H9 (cell line): ENCODE measurements at regions not wholly inside any gene's neighbourhood (a gene's known extent, or its start where the extent isn't known, plus 50 kb on each side); places are given as distances from the start of the nearest gene placed in this dataset.
"Not testable (repeated sequence)": the region's sequence is repeated elsewhere in the genome, so short reads cannot be mapped to it uniquely, and the experiment has no call there.

ENCODE experiments used
- DNase-seq: peaks from one replicate; pipeline ENCODE4 v3.0.0-alpha.2; 2017
- H2AFZ ChIP-seq: one replicate; pipeline ENCODE4 v1.6.1; 2013; ENCODE audit warnings: mild to moderate bottlenecking, low read length, control low read depth, moderate library complexity
- H2AK5ac ChIP-seq: 2 replicates; pipeline ENCODE4 v1.6.1; 2013; ENCODE audit warnings: low read length, control low read depth, mixed read lengths; ENCODE audit not compliant: insufficient read length
- H2BK120ac ChIP-seq: one replicate; pipeline ENCODE4 v1.6.1; 2013; ENCODE audit warnings: low read depth, mild to moderate bottlenecking, low read length, control low read depth, inconsistent platforms; ENCODE audit not compliant: poor library complexity, severe bottlenecking
- H2BK12ac ChIP-seq: 2 replicates; pipeline ENCODE4 v1.6.1; 2013; ENCODE audit warnings: low read length, control low read depth, mixed read lengths, low read depth; ENCODE audit not compliant: insufficient read length
- H2BK15ac ChIP-seq: 2 replicates; pipeline ENCODE4 v1.6.1; 2013; ENCODE audit warnings: low read depth, low read length, control low read depth
- H2BK20ac ChIP-seq: one replicate; pipeline ENCODE4 v1.6.1; 2013; ENCODE audit warnings: low read depth, mild to moderate bottlenecking, low read length, control low read depth, inconsistent platforms; ENCODE audit not compliant: poor library complexity, severe bottlenecking
- H2BK5ac ChIP-seq: 2 replicates; pipeline ENCODE4 v1.6.1; 2013; ENCODE audit warnings: low read length, control low read depth, mixed read lengths; ENCODE audit not compliant: insufficient read length
- H3K14ac ChIP-seq: 2 replicates; pipeline ENCODE4 v1.6.1; 2013; ENCODE audit warnings: low read length, control low read depth; ENCODE audit not compliant: insufficient read depth
- H3K18ac ChIP-seq: 2 replicates; pipeline ENCODE4 v1.6.1; 2013; ENCODE audit warnings: low read depth, mild to moderate bottlenecking, mixed read lengths, low read length, control low read depth; ENCODE audit not compliant: insufficient read length
- H3K23ac ChIP-seq: 2 replicates; pipeline ENCODE4 v1.6.1; 2013; ENCODE audit warnings: low read length, control low read depth, mixed read lengths, low read depth; ENCODE audit not compliant: insufficient read length
- H3K23me2 ChIP-seq: 2 replicates; pipeline ENCODE4 v1.6.1; 2013; ENCODE audit warnings: low read depth, mild to moderate bottlenecking, mixed read lengths, low read length, control low read depth; ENCODE audit not compliant: insufficient read length, poor library complexity, severe bottlenecking
- H3K27ac ChIP-seq: 2 replicates; pipeline ENCODE4 v1.5.1; 2013; ENCODE audit warnings: low read length, control low read depth, mixed read lengths, low read depth; ENCODE audit not compliant: insufficient read length
- H3K27me3 ChIP-seq: 2 replicates; pipeline ENCODE4 v1.6.1; 2013; ENCODE audit warnings: low read length, control low read depth, inconsistent platforms; ENCODE audit not compliant: insufficient read depth
- H3K4ac ChIP-seq: 2 replicates; pipeline ENCODE4 v1.6.1; 2013; ENCODE audit warnings: low read depth, mild to moderate bottlenecking, control low read depth, inconsistent platforms, low read length, moderate library complexity
- H3K4me1 ChIP-seq: 2 replicates; pipeline ENCODE4 v1.6.1; 2013; ENCODE audit warnings: low read length, control low read depth, inconsistent platforms; ENCODE audit not compliant: insufficient read depth
- H3K4me2 ChIP-seq: 2 replicates; pipeline ENCODE4 v1.6.1; 2013; ENCODE audit warnings: low read length, control low read depth, mixed read lengths; ENCODE audit not compliant: insufficient read length, insufficient read depth
- H3K56ac ChIP-seq: 2 replicates; pipeline ENCODE4 v1.6.1; 2013; ENCODE audit warnings: low read depth, mild to moderate bottlenecking, mixed read lengths, low read length, control low read depth; ENCODE audit not compliant: insufficient read length
- H3K79me1 ChIP-seq: 2 replicates; pipeline ENCODE4 v1.6.1; 2013; ENCODE audit warnings: low read depth, mild to moderate bottlenecking, moderate library complexity, low read length, control low read depth, inconsistent platforms; ENCODE audit not compliant: insufficient read depth, poor library complexity, severe bottlenecking
- H3K79me2 ChIP-seq: 2 replicates; pipeline ENCODE4 v1.6.1; 2013; ENCODE audit warnings: low read length, control low read depth, inconsistent platforms; ENCODE audit not compliant: insufficient read depth
- H3K9ac ChIP-seq: 2 replicates; pipeline ENCODE4 v1.6.1; 2013; ENCODE audit warnings: low read length, control low read depth, mixed read lengths; ENCODE audit not compliant: insufficient read length; ENCODE audit errors: extremely low read depth
- H3K9me3 ChIP-seq: one replicate; pipeline ENCODE4 v1.6.1; 2013; ENCODE audit warnings: low read depth, low read length, inconsistent platforms; ENCODE audit not compliant: control insufficient read depth
- H3T11ph ChIP-seq: one replicate; pipeline ENCODE4 v1.6.1; 2013; ENCODE audit warnings: mild to moderate bottlenecking, low read length, control low read depth, inconsistent platforms
- H4K20me1 ChIP-seq: one replicate; pipeline ENCODE4 v1.6.1; 2013; ENCODE audit not compliant: control insufficient read depth, insufficient read length, insufficient read depth
- H4K5ac ChIP-seq: 2 replicates; pipeline ENCODE4 v1.6.1; 2013; ENCODE audit warnings: low read depth, mild to moderate bottlenecking, mixed read lengths, low read length, control low read depth; ENCODE audit not compliant: insufficient read length
- H4K8ac ChIP-seq: replicated peaks from 2 replicates; pipeline ENCODE4 v1.6.1; 2013; ENCODE audit warnings: low read length, control low read depth, mixed read lengths, low read depth; ENCODE audit not compliant: insufficient read length
- H4K91ac ChIP-seq: 2 replicates; pipeline ENCODE4 v1.6.1; 2013; ENCODE audit warnings: low read depth, mild to moderate bottlenecking, moderate library complexity, mixed read lengths, low read length, control low read depth; ENCODE audit not compliant: insufficient read length
- H3K27ac Mint-ChIP-seq, 3 experiments: 2 replicates in 2 of 3; 3 replicates in 1 of 3; pipeline ENCODE4 v1.8.0; 2020 to 2021; ENCODE audit warnings: mixed read lengths in 3 of 3, mild to moderate bottlenecking in 1 of 3, moderate library complexity in 1 of 3
- H3K27me3 Mint-ChIP-seq: 2 replicates; pipeline ENCODE4 v1.8.0; 2021; ENCODE audit warnings: low read depth, mild to moderate bottlenecking, moderate library complexity, mixed read lengths
- H3K36me3 Mint-ChIP-seq, 3 experiments: 2 replicates in 2 of 3; 3 replicates in 1 of 3; pipeline ENCODE4 v1.8.0; 2020 to 2021; ENCODE audit warnings: low read depth in 3 of 3, mixed read lengths in 3 of 3; ENCODE audit not compliant: insufficient read depth in 1 of 3
- H3K4me1 Mint-ChIP-seq, 2 experiments: 2 replicates each; pipeline ENCODE4 v1.8.0; 2020; ENCODE audit warnings: mixed read lengths in 2 of 2
- H3K4me3 Mint-ChIP-seq, 2 experiments: 2 replicates in 1 of 2; 3 replicates in 1 of 2; pipeline ENCODE4 v1.8.0; 2020 to 2021; ENCODE audit warnings: mild to moderate bottlenecking in 2 of 2, mixed read lengths in 2 of 2, moderate library complexity in 1 of 2
- H3K9me3 Mint-ChIP-seq, 2 experiments: 2 replicates in 1 of 2; 3 replicates in 1 of 2; pipeline ENCODE4 v1.8.0; 2020; ENCODE audit warnings: mild to moderate bottlenecking in 2 of 2, mixed read lengths in 2 of 2, moderate library complexity in 1 of 2
- CTCF ChIP-seq: fragments of 200-600 bp; sonication (generic); conservative IDR thresholded peaks from 3 replicates; pipeline ENCODE4 v1.8.0; 2021; ENCODE audit warnings: antibody characterized with exemption, mild to moderate bottlenecking
- WGBS: extraction: QIAGEN DNeasy Blood & Tissue Kit; methylation state at CpG from one replicate; pipeline ENCODE4 v1.1.7; 2013; ENCODE audit warnings: missing lambda C conversion rate, low lambda C conversion rate, mixed read lengths; ENCODE audit not compliant: insufficient read length; ENCODE audit errors: extremely low coverage; 5-methylcytosine and 5-hydroxymethylcytosine counted together

GRCh38 chr6:115511771-115512170 is 548.9 kb downstream of the FRK start:
- TF ChIP-seq CTCF = no peak
- H2BK20ac ChIP-seq = no peak overlapping the region
- no peaks in the 10 kb centered on the region for H3K79me1 ChIP-seq
- no peak overlapping the region for H3K4ac ChIP-seq
- no peak overlapping the region for H2AK5ac ChIP-seq
- no peak overlapping the region for H4K8ac ChIP-seq
- H3K9ac ChIP-seq = no peak overlapping the region
- no peak overlapping the region for H2BK12ac ChIP-seq
- no peak overlapping the region for H3K4me2 ChIP-seq
- no peak overlapping the region for H4K91ac ChIP-seq
- no peaks in the 10 kb centered on the region for H3K23me2 ChIP-seq
- H3K27me3 Mint-ChIP-seq = no peaks in the 10 kb centered on the region
- H3K4me1 ChIP-seq = no peaks in the 10 kb centered on the region
- no peak for DNase-seq
- H2AFZ ChIP-seq = peak overlapping the region; percentile 32
- no peak overlapping the region for H3T11ph ChIP-seq
- no peaks in the 10 kb centered on the region for H3K9me3 ChIP-seq
- no peaks in the 10 kb centered on the region for H3K27me3 ChIP-seq
- H3K36me3 Mint-ChIP-seq = no peaks in the 10 kb centered on the region
- H2BK5ac ChIP-seq = no peak overlapping the region
- H3K27ac Mint-ChIP-seq = no peak overlapping the region
- H4K20me1 ChIP-seq = no peaks in the 10 kb centered on the region
- H3K14ac ChIP-seq = no peak overlapping the region
- H3K4me3 Mint-ChIP-seq = no peak overlapping the region
- no peak overlapping the region for H2BK120ac ChIP-seq
- H4K5ac ChIP-seq = no peak overlapping the region
- H3K79me2 ChIP-seq = no peaks in the 10 kb centered on the region
- H3K23ac ChIP-seq = no peak overlapping the region
- no peak overlapping the region for H3K27ac ChIP-seq
- H3K18ac ChIP-seq = no peak overlapping the region
- no peaks in the 10 kb centered on the region for H3K9me3 Mint-ChIP-seq
- H2BK15ac ChIP-seq = no peak overlapping the region
- no peak overlapping the region for H3K56ac ChIP-seq
- peaks cover 3 to 12% of the 10 kb centered on the region in 2 experiments; a peak in 3 of 4 replicates for H3K4me1 Mint-ChIP-seq

- not testable (repeated sequence) for H2BK12ac ChIP-seq, H4K5ac ChIP-seq, H3K36me3 Mint-ChIP-seq, H3K9me3 ChIP-seq, H3K27me3 Mint-ChIP-seq, H4K8ac ChIP-seq, H3T11ph ChIP-seq, H2BK5ac ChIP-seq, H2BK20ac ChIP-seq, H3K79me1 ChIP-seq, H3K23me2 ChIP-seq, H3K9ac ChIP-seq, H3K27ac ChIP-seq, H2BK120ac ChIP-seq, H3K4ac ChIP-seq, H3K23ac ChIP-seq, H2AFZ ChIP-seq, H3K18ac ChIP-seq, H3K14ac ChIP-seq, H3K56ac ChIP-seq, H3K79me2 ChIP-seq, H2BK15ac ChIP-seq, H3K4me2 ChIP-seq, H3K27me3 ChIP-seq, H4K20me1 ChIP-seq, DNase-seq, H3K4me1 ChIP-seq, H3K9me3 Mint-ChIP-seq, H2AK5ac ChIP-seq, H3K4me3 Mint-ChIP-seq, H4K91ac ChIP-seq
- Mint-ChIP-seq H3K27ac (peak overlapping the region in 1 of 3 experiments; percentile 65; a peak in 2 of 7 replicates), H3K4me1 (peaks cover 5 to 17% of the 10 kb centered on the region in 2 experiments)
- WGBS = no CpG with 5 or more reads among the region's 2 CpGs
These were observed 558.3 kb downstream of the FRK start for GRCh38 chr6:115502432-115502831.
